H9 (cell line): ENCODE measurements at regions not wholly inside any gene's neighbourhood (a gene's known extent, or its start where the extent isn't known, plus 50 kb on each side); places are given as distances from the start of the nearest gene placed in this dataset.

Source experiments
- DNase-seq: peaks from one replicate; pipeline ENCODE4 v3.0.0-alpha.2; 2017
- H2AFZ ChIP-seq: one replicate; pipeline ENCODE4 v1.6.1; 2013; ENCODE audit warnings: mild to moderate bottlenecking, low read length, control low read depth, moderate library complexity
- H2AK5ac ChIP-seq: 2 replicates; pipeline ENCODE4 v1.6.1; 2013; ENCODE audit warnings: low read length, control low read depth, mixed read lengths; ENCODE audit not compliant: insufficient read length
- H2BK120ac ChIP-seq: one replicate; pipeline ENCODE4 v1.6.1; 2013; ENCODE audit warnings: low read depth, mild to moderate bottlenecking, low read length, control low read depth, inconsistent platforms; ENCODE audit not compliant: poor library complexity, severe bottlenecking
- H2BK12ac ChIP-seq: 2 replicates; pipeline ENCODE4 v1.6.1; 2013; ENCODE audit warnings: low read length, control low read depth, mixed read lengths, low read depth; ENCODE audit not compliant: insufficient read length
- H2BK15ac ChIP-seq: 2 replicates; pipeline ENCODE4 v1.6.1; 2013; ENCODE audit warnings: low read depth, low read length, control low read depth
- H2BK20ac ChIP-seq: one replicate; pipeline ENCODE4 v1.6.1; 2013; ENCODE audit warnings: low read depth, mild to moderate bottlenecking, low read length, control low read depth, inconsistent platforms; ENCODE audit not compliant: poor library complexity, severe bottlenecking
- H2BK5ac ChIP-seq: 2 replicates; pipeline ENCODE4 v1.6.1; 2013; ENCODE audit warnings: low read length, control low read depth, mixed read lengths; ENCODE audit not compliant: insufficient read length
- H3K14ac ChIP-seq: 2 replicates; pipeline ENCODE4 v1.6.1; 2013; ENCODE audit warnings: low read length, control low read depth; ENCODE audit not compliant: insufficient read depth
- H3K18ac ChIP-seq: 2 replicates; pipeline ENCODE4 v1.6.1; 2013; ENCODE audit warnings: low read depth, mild to moderate bottlenecking, mixed read lengths, low read length, control low read depth; ENCODE audit not compliant: insufficient read length
- H3K23ac ChIP-seq: 2 replicates; pipeline ENCODE4 v1.6.1; 2013; ENCODE audit warnings: low read length, control low read depth, mixed read lengths, low read depth; ENCODE audit not compliant: insufficient read length
- H3K23me2 ChIP-seq: 2 replicates; pipeline ENCODE4 v1.6.1; 2013; ENCODE audit warnings: low read depth, mild to moderate bottlenecking, mixed read lengths, low read length, control low read depth; ENCODE audit not compliant: insufficient read length, poor library complexity, severe bottlenecking
- H3K27ac ChIP-seq: 2 replicates; pipeline ENCODE4 v1.5.1; 2013; ENCODE audit warnings: low read length, control low read depth, mixed read lengths, low read depth; ENCODE audit not compliant: insufficient read length
- H3K27me3 ChIP-seq: 2 replicates; pipeline ENCODE4 v1.6.1; 2013; ENCODE audit warnings: low read length, control low read depth, inconsistent platforms; ENCODE audit not compliant: insufficient read depth
- H3K4ac ChIP-seq: 2 replicates; pipeline ENCODE4 v1.6.1; 2013; ENCODE audit warnings: low read depth, mild to moderate bottlenecking, control low read depth, inconsistent platforms, low read length, moderate library complexity
- H3K4me1 ChIP-seq: 2 replicates; pipeline ENCODE4 v1.6.1; 2013; ENCODE audit warnings: low read length, control low read depth, inconsistent platforms; ENCODE audit not compliant: insufficient read depth
- H3K4me2 ChIP-seq: 2 replicates; pipeline ENCODE4 v1.6.1; 2013; ENCODE audit warnings: low read length, control low read depth, mixed read lengths; ENCODE audit not compliant: insufficient read length, insufficient read depth
- H3K56ac ChIP-seq: 2 replicates; pipeline ENCODE4 v1.6.1; 2013; ENCODE audit warnings: low read depth, mild to moderate bottlenecking, mixed read lengths, low read length, control low read depth; ENCODE audit not compliant: insufficient read length
- H3K79me1 ChIP-seq: 2 replicates; pipeline ENCODE4 v1.6.1; 2013; ENCODE audit warnings: low read depth, mild to moderate bottlenecking, moderate library complexity, low read length, control low read depth, inconsistent platforms; ENCODE audit not compliant: insufficient read depth, poor library complexity, severe bottlenecking
- H3K79me2 ChIP-seq: 2 replicates; pipeline ENCODE4 v1.6.1; 2013; ENCODE audit warnings: low read length, control low read depth, inconsistent platforms; ENCODE audit not compliant: insufficient read depth
- H3K9ac ChIP-seq: 2 replicates; pipeline ENCODE4 v1.6.1; 2013; ENCODE audit warnings: low read length, control low read depth, mixed read lengths; ENCODE audit not compliant: insufficient read length; ENCODE audit errors: extremely low read depth
- H3K9me3 ChIP-seq: one replicate; pipeline ENCODE4 v1.6.1; 2013; ENCODE audit warnings: low read depth, low read length, inconsistent platforms; ENCODE audit not compliant: control insufficient read depth
- H3T11ph ChIP-seq: one replicate; pipeline ENCODE4 v1.6.1; 2013; ENCODE audit warnings: mild to moderate bottlenecking, low read length, control low read depth, inconsistent platforms
- H4K20me1 ChIP-seq: one replicate; pipeline ENCODE4 v1.6.1; 2013; ENCODE audit not compliant: control insufficient read depth, insufficient read length, insufficient read depth
- H4K5ac ChIP-seq: 2 replicates; pipeline ENCODE4 v1.6.1; 2013; ENCODE audit warnings: low read depth, mild to moderate bottlenecking, mixed read lengths, low read length, control low read depth; ENCODE audit not compliant: insufficient read length
- H4K8ac ChIP-seq: replicated peaks from 2 replicates; pipeline ENCODE4 v1.6.1; 2013; ENCODE audit warnings: low read length, control low read depth, mixed read lengths, low read depth; ENCODE audit not compliant: insufficient read length
- H4K91ac ChIP-seq: 2 replicates; pipeline ENCODE4 v1.6.1; 2013; ENCODE audit warnings: low read depth, mild to moderate bottlenecking, moderate library complexity, mixed read lengths, low read length, control low read depth; ENCODE audit not compliant: insufficient read length
- H3K27ac Mint-ChIP-seq, 3 experiments: 2 replicates in 2 of 3; 3 replicates in 1 of 3; pipeline ENCODE4 v1.8.0; 2020 to 2021; ENCODE audit warnings: mixed read lengths in 3 of 3, mild to moderate bottlenecking in 1 of 3, moderate library complexity in 1 of 3
- H3K27me3 Mint-ChIP-seq: 2 replicates; pipeline ENCODE4 v1.8.0; 2021; ENCODE audit warnings: low read depth, mild to moderate bottlenecking, moderate library complexity, mixed read lengths
- H3K36me3 Mint-ChIP-seq, 3 experiments: 2 replicates in 2 of 3; 3 replicates in 1 of 3; pipeline ENCODE4 v1.8.0; 2020 to 2021; ENCODE audit warnings: low read depth in 3 of 3, mixed read lengths in 3 of 3; ENCODE audit not compliant: insufficient read depth in 1 of 3
- H3K4me1 Mint-ChIP-seq, 2 experiments: 2 replicates each; pipeline ENCODE4 v1.8.0; 2020; ENCODE audit warnings: mixed read lengths in 2 of 2
- H3K4me3 Mint-ChIP-seq, 2 experiments: 2 replicates in 1 of 2; 3 replicates in 1 of 2; pipeline ENCODE4 v1.8.0; 2020 to 2021; ENCODE audit warnings: mild to moderate bottlenecking in 2 of 2, mixed read lengths in 2 of 2, moderate library complexity in 1 of 2
- H3K9me3 Mint-ChIP-seq, 2 experiments: 2 replicates in 1 of 2; 3 replicates in 1 of 2; pipeline ENCODE4 v1.8.0; 2020; ENCODE audit warnings: mild to moderate bottlenecking in 2 of 2, mixed read lengths in 2 of 2, moderate library complexity in 1 of 2
- CTCF ChIP-seq: fragments of 200-600 bp; sonication (generic); conservative IDR thresholded peaks from 3 replicates; pipeline ENCODE4 v1.8.0; 2021; ENCODE audit warnings: antibody characterized with exemption, mild to moderate bottlenecking

GRCh38 chr14:44372231-44372630, 134.9 kb downstream of the FSCB start:
- no peak overlapping the region for H3K4me3 Mint-ChIP-seq
- H3K79me1 ChIP-seq, result no peaks in the 10 kb centered on the region
- H4K8ac ChIP-seq, result no peak overlapping the region
- no peak overlapping the region for H2AFZ ChIP-seq
- no peak overlapping the region for H2AK5ac ChIP-seq
- H3K23me2 ChIP-seq, result no peaks in the 10 kb centered on the region
- TF ChIP-seq CTCF, result no peak
- no peak overlapping the region for H2BK120ac ChIP-seq
- no peak overlapping the region for H2BK15ac ChIP-seq
- no peak overlapping the region for H2BK20ac ChIP-seq
- H3K18ac ChIP-seq, result no peak overlapping the region
- no peak overlapping the region for H3T11ph ChIP-seq
- H2BK5ac ChIP-seq, result no peak overlapping the region
- no peaks in the 10 kb centered on the region for H3K4me1 ChIP-seq
- H3K56ac ChIP-seq, result no peak overlapping the region
- no peak overlapping the region for H2BK12ac ChIP-seq
- no peaks in the 10 kb centered on the region for H3K4me1 Mint-ChIP-seq
- no peak overlapping the region for H3K27ac ChIP-seq
- no peak overlapping the region for H3K23ac ChIP-seq
- peaks cover 13 to 31% (median 19%) of the 10 kb centered on the region in 3 experiments for H3K36me3 Mint-ChIP-seq
- no peak overlapping the region for H4K5ac ChIP-seq
- H3K4ac ChIP-seq, result no peak overlapping the region
- no peak overlapping the region for H3K14ac ChIP-seq
- H3K27ac Mint-ChIP-seq, result no peak overlapping the region
- no peak for DNase-seq
- peaks cover 13% of the 10 kb centered on the region for H3K9me3 ChIP-seq
- H4K20me1 ChIP-seq, result no peaks in the 10 kb centered on the region
- H3K9me3 Mint-ChIP-seq, result peaks cover 31 to 32% of the 10 kb centered on the region in 2 experiments
- no peaks in the 10 kb centered on the region for H3K27me3 ChIP-seq
- no peak overlapping the region for H3K4me2 ChIP-seq
- no peaks in the 10 kb centered on the region for H3K27me3 Mint-ChIP-seq
- no peaks in the 10 kb centered on the region for H3K79me2 ChIP-seq
- H4K91ac ChIP-seq, result no peak overlapping the region
- no peak overlapping the region for H3K9ac ChIP-seq
